GM19035 (cell line): ENCODE measurements at regions not wholly inside any gene's neighbourhood (a gene's known extent, or its start where the extent isn't known, plus 50 kb on each side); places are given as distances from the start of the nearest gene placed in this dataset.

ENCODE experiments used
- ATAC-seq: cut with Tn5 transposase; IDR thresholded peaks from one replicate; pipeline ENCODE4 v1.9.1; 2021; ENCODE audit not compliant: unreplicated experiment

DNA sequence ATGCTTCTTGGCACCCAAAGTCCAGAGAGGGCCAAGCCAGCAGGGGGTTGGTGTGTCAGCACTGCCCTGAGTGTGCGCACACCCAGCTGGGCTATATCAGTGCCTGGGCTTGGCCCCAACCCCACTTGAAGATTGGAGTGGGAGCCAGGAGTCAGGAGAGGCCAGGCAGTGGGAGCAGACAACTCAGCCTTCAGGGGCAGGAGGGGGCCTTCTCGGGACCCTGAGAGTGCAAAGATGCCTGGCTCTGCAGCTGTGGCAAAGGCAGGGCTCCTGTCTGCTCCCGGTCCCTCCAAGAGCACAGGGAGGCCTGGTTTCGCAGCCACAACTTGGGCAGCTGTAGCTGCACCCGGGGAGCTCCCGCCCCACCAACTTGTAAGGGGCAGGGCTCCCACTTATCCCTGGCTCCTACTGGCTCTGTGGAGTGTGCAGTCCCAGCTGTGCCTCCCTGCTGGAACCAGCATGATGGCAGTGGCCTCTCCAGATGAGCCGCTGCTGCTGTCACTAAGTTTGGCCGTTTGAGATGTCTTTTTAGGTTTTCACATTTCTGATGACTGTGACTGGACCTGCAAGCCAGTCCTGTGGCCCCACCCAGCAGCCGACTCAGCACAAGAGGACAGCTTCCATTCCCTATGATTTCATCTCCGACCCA, 148.8 kb upstream of the HS6ST1 start:
- ATAC-seq, result no peak

GRCh38 chr2:128468186-128468920, 149.7 kb upstream of the HS6ST1 start:
- ATAC-seq, result no peak

DNA sequence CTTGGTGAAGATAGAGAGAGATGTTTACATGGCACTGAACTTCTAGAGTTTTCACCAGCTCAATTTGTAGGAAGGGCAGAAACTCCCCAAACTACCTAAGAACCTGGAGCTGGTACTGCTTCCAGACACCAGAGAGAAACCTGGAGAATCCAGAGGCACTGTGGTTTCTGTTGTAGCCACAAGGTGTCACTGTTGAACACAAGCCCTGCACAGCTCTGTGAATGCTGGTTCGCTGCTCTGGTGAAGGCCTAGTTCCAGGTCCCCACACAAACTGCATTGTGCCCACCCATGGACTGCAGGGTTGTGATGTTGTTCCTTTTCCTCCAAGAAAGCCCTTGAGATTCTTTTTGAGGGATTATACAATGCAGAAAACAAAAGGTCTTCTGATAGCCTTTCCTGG, 150.5 kb upstream of the HS6ST1 start:
- ATAC-seq, result no peak

DNA sequence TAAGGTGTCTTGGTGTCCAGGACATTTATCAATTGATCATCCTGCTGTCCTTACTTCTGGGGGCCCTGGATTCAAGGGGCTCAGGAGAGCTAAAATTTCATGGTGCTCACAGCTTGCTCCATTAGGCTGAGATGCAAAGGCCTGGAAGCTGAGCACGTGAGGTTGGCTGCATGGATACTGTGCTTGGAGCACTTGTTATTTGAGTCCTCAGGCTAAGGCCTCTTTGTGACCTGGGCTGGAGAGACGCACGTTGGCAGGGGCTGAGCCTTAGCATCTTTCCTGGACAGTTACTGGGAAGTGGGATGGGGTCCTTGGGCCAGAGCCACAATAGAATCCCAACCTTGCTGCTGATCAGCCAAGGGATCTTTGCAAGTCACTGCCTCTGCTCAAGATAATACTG, 151.2 kb upstream of the HS6ST1 start:
- no peak for ATAC-seq

DNA sequence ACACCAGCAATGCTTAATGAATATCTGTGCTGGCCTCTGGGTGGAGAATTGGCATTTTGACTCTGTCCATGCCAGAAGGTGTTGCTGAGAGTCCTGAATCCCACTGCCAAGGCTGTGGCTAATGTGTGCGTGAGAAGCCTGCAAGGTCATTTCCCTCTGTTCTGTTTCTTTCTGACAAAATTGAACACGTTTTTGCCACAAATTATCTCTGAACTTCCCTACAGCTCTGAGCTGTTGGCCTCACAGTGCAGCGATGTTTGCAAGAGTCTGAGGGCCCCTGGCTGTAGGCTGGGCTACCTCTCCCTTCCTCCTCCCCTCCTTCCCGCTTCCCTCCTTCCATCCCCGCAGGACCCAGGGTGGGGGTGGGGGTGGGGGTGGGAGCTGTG, 154.1 kb upstream of the HS6ST1 start:
- ATAC-seq, result no peak

DNA sequence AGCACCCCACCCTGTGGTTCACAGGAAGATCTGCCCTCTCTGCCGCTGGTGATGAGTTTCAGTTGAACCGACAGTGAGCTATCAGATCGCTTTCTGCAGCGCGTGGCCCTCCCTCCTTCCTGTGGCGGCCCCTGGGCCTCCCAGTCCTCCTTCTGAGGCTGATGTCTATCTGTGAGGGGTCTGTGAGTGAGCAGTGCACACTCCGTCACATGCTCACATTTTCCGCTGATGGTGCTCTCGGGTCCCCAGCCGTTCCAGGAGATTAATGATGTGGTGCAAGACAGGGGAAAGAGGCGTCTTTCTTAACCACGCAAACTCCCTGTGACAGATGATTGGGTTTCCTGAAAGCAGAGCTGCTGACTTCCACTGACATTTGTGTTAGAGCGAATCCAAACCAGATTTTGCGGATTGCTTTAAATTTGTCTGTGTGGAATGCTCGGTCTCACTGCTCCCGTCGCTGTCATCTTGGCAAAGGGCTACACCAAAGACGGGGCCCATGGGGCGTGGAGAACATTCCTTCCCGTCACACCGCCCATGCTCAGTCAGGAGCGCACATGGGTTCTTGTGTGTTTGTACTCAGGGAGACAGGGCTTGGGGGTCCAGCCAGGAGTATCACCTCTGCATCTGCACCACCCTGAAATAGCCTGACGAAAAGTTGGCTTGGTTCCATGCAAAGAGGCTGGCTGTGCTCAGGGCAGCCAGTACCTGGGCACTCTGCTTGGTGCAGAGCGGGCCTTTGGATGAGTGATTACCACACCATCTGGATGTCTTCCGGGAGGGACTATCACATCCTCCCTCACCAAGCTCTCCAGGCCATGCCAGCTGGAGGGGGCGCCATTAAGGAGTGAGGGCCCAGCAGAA, 154.7 kb upstream of the HS6ST1 start:
- no peak for ATAC-seq

DNA sequence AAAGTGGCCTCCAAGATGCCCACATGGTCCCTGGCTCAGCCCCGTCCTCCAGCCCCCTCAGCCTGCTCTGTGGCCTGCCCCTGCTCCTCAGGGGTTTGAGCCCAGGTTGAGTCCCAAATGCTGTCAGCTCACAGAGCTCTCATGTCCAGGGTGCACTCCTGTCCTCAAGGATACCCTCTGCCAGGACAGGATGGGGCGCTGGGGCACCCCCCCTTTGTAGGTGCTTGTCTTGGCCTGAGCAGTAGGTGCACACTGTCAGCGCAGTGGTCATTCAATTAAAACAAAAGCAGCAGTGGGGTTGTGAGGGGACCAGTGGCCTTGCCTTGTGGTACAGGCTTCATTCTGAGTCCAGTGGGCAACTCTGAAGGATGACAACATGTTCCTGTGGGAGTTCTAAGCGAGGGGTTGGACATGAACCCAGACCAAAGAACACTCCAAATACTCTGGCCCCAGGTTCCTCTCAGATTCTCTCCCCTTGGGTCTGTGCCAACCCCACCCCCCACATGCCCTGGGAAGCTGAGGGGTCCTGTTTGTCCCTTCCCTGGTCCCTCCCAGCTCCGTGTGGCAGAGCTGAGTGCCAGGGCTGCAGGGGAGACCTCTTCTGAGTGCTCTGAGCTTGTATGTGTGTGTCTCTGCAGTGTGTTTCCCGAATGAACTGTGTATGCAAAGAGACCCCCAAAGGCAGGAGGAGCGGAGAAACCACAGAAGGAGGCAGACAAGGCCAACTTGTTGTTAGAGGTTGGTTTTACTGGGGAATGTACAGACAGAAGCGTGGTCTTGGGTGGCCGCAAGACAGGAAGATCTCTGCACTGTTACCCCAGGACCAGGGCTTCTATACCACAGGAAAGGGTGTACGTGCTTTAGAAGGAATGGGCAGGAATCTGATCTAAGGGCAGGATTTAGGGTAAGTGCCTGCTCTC, 155.6 kb upstream of the HS6ST1 start:
- no peak for ATAC-seq

- no peak for ATAC-seq
Measured at GRCh38 chr2:128474962-128475361, 156.3 kb upstream of the HS6ST1 start.

DNA sequence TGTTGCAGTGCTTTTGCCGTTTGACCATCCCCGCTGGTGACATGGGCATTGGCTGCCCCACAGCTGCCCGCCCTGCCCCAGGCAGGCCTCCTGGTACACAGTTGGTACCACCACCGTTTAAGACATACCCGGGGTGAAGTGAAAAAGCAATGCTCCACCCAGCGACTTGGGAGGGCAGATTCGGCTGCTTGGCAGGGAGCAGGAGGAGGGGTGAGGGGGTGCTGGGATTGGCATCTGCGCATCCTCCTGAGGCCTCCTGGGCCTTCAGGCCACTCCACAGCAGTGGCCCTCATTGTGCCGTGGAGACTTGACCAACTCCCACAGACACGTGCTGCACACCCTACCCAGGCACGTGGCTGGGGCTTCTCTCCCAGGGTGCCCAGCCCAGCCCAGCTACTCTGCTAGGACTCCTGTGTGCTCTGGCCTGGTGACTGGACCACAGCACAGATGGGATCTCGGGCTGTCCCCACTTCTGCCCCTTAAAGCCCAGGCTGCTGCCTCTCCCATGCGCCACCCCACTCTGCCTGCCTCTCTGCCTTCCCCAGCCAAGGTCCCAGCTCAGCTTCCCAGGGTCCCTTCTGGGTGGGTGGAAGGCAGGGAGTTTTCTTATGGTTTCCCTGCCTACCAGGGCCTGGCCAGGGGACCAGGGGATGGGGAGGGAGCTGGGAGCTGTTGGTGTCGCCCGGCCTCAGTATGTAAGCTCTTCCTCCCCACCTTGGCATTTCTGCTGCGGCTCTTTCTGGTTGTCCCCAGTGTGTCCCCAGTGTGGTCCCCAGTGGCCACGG, 157.0 kb upstream of the HS6ST1 start:
- no peak for ATAC-seq

DNA sequence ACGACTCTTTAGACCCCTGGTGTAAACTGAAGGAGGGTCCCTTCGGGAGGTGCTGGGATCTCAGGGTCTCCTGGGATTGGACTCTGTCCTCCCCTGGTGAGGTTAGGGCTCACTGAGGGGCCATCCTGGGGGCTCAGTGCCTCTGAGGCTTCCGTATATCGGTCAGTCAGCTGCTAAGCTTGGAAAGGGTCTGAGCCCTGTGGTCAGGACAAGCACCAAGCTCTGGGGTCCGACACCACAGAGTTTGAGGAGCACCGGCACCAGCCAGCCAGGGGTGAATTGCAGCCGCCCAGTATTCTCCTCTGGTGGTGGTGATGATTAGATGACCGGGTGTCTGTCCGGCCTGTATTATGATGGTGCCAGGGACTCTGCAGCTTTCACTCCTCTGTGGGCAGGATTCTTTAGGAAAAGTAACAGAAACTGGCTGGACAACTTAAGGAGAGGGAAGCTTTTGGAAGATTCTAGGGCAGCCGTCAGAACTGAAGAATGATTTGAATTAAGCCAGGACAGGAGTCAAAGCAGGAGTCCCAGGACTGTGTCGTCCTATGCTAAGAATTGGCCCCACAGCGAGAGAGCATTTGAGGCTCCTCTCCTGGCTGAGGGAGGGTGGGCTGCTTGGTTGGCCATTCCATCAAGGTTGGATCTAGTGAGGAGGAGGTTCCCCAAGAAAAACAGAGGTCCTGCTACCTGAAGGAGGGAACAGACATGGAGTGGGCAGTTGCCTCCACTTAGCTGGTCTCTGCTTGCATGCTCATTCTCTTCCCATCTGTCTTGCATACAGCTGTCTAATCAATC, 158.6 kb upstream of the HS6ST1 start:
- no peak for ATAC-seq

GRCh38 chr2:128477891-128478290, 159.2 kb upstream of the HS6ST1 start:
- ATAC-seq, result no peak

- ATAC-seq, result no peak
Measured at GRCh38 chr2:128485761-128486639, 167.3 kb upstream of the HS6ST1 start.

DNA sequence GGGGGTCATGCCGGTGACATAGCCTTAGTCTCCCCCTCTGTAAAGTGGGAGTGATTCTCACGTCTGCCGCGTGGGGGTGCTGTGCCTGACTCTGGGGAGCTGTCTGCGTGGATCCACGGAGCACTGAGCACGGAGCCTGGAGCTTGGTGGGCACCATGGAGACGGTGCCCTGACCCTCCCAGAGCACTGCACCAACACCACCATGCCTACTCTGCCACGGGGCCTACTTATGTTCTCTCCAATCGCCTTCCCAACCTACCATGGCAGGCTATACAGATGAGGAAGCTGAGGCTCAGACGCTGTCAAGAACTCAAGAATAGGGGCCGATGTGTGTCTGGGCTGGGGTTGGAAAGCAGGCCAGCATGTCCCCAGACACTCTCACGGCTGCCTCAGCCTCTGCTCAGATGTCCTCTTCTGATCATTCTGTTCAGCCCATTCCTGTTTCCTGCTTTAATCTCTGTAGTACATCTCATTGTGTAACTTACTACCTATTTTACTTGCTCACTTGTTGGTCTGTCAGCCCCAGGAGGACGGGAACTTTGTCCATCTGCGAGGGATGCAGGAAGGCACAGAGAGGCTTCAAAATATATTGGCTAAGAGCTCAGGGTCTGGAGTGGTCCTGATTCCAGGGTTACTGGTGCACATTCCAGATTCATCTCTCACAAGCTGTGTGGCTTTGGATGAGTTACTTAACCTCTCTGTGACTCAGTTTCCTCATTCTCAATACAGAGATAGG, 168.1 kb upstream of the HS6ST1 start:
- no peak for ATAC-seq

DNA sequence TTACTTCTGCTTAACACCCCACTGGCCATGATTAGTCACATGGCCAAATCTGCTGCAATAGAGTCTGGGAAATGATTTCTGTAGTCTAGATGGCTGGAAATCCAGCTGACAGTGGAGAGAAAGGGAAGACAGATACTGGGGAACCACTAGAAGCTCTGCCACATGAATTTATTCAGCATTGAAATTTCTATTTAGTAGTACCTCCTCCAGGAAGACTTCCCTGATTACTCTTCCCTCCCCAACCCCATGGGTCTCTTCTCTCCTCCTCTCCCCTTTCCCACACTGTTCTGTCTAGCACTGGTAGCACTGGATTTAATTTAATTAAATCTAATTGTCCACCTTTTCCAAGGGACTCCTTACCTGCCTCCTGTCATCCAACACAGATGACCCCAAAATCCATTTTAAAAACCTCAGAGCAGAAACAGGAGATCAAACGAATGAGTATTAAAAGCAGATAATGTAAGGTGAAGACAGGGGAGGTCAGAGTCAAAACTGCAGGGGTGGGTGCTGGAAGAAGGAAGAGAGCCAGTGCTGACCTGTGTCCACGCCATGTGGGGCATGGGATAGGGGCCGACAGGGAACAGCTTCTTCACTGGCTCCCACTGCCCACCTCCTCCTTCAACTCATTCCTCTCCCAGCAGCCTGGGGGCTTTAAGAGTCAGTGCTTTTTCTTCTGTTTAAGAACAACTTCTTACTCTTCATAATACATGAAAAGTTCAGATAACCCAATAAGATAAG, 169.2 kb upstream of the HS6ST1 start:
- ATAC-seq, result no peak

GRCh38 chr2:128488434-128488833, 169.8 kb upstream of the HS6ST1 start:
- no peak for ATAC-seq

GRCh38 chr2:128489526-128490273, 171.0 kb upstream of the HS6ST1 start:
- ATAC-seq, result no peak
